ENCODE measurements at regions not wholly inside any gene's neighbourhood (a gene's known extent, or its start where the extent isn't known, plus 50 kb on each side); places are given as distances from the start of the nearest gene placed in this dataset.

- Histone ChIP-seq H3K27me3 (ENCODE audit: insufficient read depth, poor library complexity, severe bottlenecking) (no peaks in the 10 kb centered on the region), H3K4me3 (replicated peaks; ENCODE audit: insufficient read depth, low read length) (no peak overlapping the region), H3K27ac (replicated peaks) (no peak overlapping the region)
- TF ChIP-seq REST (IDR thresholded peaks at IDR 0.05; ENCODE audit: insufficient replicate concordance, low read depth) (no peak), POLR2AphosphoS5 (IDR thresholded peaks at IDR 0.05; ENCODE audit: low read depth) (no peak), GABPA (IDR thresholded peaks at IDR 0.05; ENCODE audit: low read depth) (no peak), SPI1 (IDR thresholded peaks at IDR 0.05; ENCODE audit: borderline replicate concordance, low read depth) (no peak), CTCF (IDR thresholded peaks at IDR 0.05; ENCODE audit: insufficient read depth, low read length) (no peak)
- DNase-seq (ENCODE audit: low read depth in 1 of 2, low spot score in 1 of 2): no peak
Measured at GRCh38 chr6:147637620-147638195, 129.2 kb downstream of the SAMD5 start.

GRCh38 chr6:147639279-147639678 lies 130.8 kb downstream of the SAMD5 start:
- DNase-seq (ENCODE audit: low read depth in 1 of 2, low spot score in 1 of 2): no peak
- Histone ChIP-seq H3K27ac (replicated peaks) (no peak overlapping the region), H3K27me3 (ENCODE audit: insufficient read depth, poor library complexity, severe bottlenecking) (no peaks in the 10 kb centered on the region), H3K4me3 (replicated peaks; ENCODE audit: insufficient read depth, low read length) (no peak overlapping the region)
- TF ChIP-seq POLR2AphosphoS5 (IDR thresholded peaks at IDR 0.05; ENCODE audit: low read depth) (no peak), REST (IDR thresholded peaks at IDR 0.05; ENCODE audit: insufficient replicate concordance, low read depth) (no peak), GABPA (IDR thresholded peaks at IDR 0.05; ENCODE audit: low read depth) (no peak), CTCF (IDR thresholded peaks at IDR 0.05; ENCODE audit: insufficient read depth, low read length) (no peak), SPI1 (IDR thresholded peaks at IDR 0.05; ENCODE audit: borderline replicate concordance, low read depth) (no peak)

- TF ChIP-seq REST (IDR thresholded peaks at IDR 0.05; ENCODE audit: insufficient replicate concordance, low read depth): no peak
- no peak for TF ChIP-seq GABPA (IDR thresholded peaks at IDR 0.05; ENCODE audit: low read depth)
- no peak for TF ChIP-seq POLR2AphosphoS5 (IDR thresholded peaks at IDR 0.05; ENCODE audit: low read depth)
- no peak overlapping the region for H3K4me3 ChIP-seq (replicated peaks; ENCODE audit: insufficient read depth, low read length)
- no peak for DNase-seq (ENCODE audit: low read depth in 1 of 2, low spot score in 1 of 2)
- H3K27me3 ChIP-seq (ENCODE audit: insufficient read depth, poor library complexity, severe bottlenecking): no peaks in the 10 kb centered on the region
- no peak overlapping the region for H3K27ac ChIP-seq (replicated peaks)
Measured at GRCh38 chr6:147640606-147641005, 132.1 kb downstream of the SAMD5 start.

All from HL-60 (cell line).